ENCODE measurements at regions not wholly inside any gene's neighbourhood (a gene's known extent, or its start where the extent isn't known, plus 50 kb on each side); places are given as distances from the start of the nearest gene placed in this dataset.

- Histone ChIP-seq H3F3A (ENCODE audit: insufficient read depth) (no peaks in the 10 kb centered on the region), H4K20me1 (ENCODE audit: insufficient read depth) (no peaks in the 10 kb centered on the region), H3K9me3 (ENCODE audit: low read depth) (no peaks in the 10 kb centered on the region), H3K9me2 (ENCODE audit: insufficient read depth) (no peaks in the 10 kb centered on the region), H3K36me3 (ENCODE audit: low read depth) (no peaks in the 10 kb centered on the region), H2AFZ (no peak overlapping the region), H3K27ac (no peak overlapping the region), H3K27me3 (replicated peaks; ENCODE audit: insufficient read depth) (no peaks in the 10 kb centered on the region), H3K9ac (no peak overlapping the region), H3K4me2 (ENCODE audit: unreplicated experiment) (no peak overlapping the region), H3K4me3 (no peak overlapping the region), H3K4me1 (ENCODE audit: insufficient read depth) (no peaks in the 10 kb centered on the region), H3K79me2 (ENCODE audit: insufficient read depth) (no peaks in the 10 kb centered on the region)
- DNase-seq: no peak
- 20 to 23% methylated on average over 14 of the region's 14 CpGs for WGBS, 2 experiments (ENCODE audit: low coverage in 1 of 2, low lambda C conversion rate in 2 of 2, missing lambda C conversion rate in 2 of 2)
- in situ Hi-C loops (cut with MboI): no loop called here
- TF ChIP-seq EZH2phosphoT487 (IDR thresholded peaks at IDR 0.05; ENCODE audit: insufficient read depth, low read depth): no peak
- TF ChIP-seq EZH2 (IDR thresholded peaks at IDR 0.05; ENCODE audit: insufficient read depth, poor library complexity, severe bottlenecking): no peak
Observed at GRCh38 chr22:49525801-49526535, 301.7 kb downstream of the BRD1 start.

- Histone ChIP-seq H3K9me2 (ENCODE audit: insufficient read depth) (no peaks in the 10 kb centered on the region), H3K36me3 (ENCODE audit: low read depth) (no peaks in the 10 kb centered on the region), H3K4me1 (ENCODE audit: insufficient read depth) (no peaks in the 10 kb centered on the region), H3K4me3 (no peak overlapping the region), H3K27ac (no peak overlapping the region), H4K20me1 (ENCODE audit: insufficient read depth) (no peaks in the 10 kb centered on the region), H3K4me2 (ENCODE audit: unreplicated experiment) (no peak overlapping the region), H3K27me3 (replicated peaks; ENCODE audit: insufficient read depth) (no peaks in the 10 kb centered on the region), H3F3A (ENCODE audit: insufficient read depth) (no peaks in the 10 kb centered on the region), H2AFZ (no peak overlapping the region), H3K9me3 (ENCODE audit: low read depth) (no peaks in the 10 kb centered on the region), H3K79me2 (ENCODE audit: insufficient read depth) (no peaks in the 10 kb centered on the region), H3K9ac (no peak overlapping the region)
- no peak for DNase-seq
- TF ChIP-seq EZH2phosphoT487 (IDR thresholded peaks at IDR 0.05; ENCODE audit: insufficient read depth, low read depth) (no peak), EZH2 (IDR thresholded peaks at IDR 0.05; ENCODE audit: insufficient read depth, poor library complexity, severe bottlenecking) (no peak)
- in situ Hi-C loops (cut with MboI): no loop called here
- 13 to 15% methylated on average over 9 of the region's 9 CpGs for WGBS, 2 experiments (ENCODE audit: low coverage in 1 of 2, low lambda C conversion rate in 2 of 2, missing lambda C conversion rate in 2 of 2)
Observed at GRCh38 chr22:49525360-49525759, 302.3 kb downstream of the BRD1 start.

- H3K9me2 ChIP-seq (ENCODE audit: insufficient read depth): no peaks in the 10 kb centered on the region
- H3K4me2 ChIP-seq (ENCODE audit: unreplicated experiment): no peak overlapping the region
- H3K9ac ChIP-seq: no peak overlapping the region
- no peaks in the 10 kb centered on the region for H3K27me3 ChIP-seq (replicated peaks; ENCODE audit: insufficient read depth)
- no peak overlapping the region for H3K27ac ChIP-seq
- in situ Hi-C loops (cut with MboI): no loop called here
- H3K9me3 ChIP-seq (ENCODE audit: low read depth): no peaks in the 10 kb centered on the region
- no peaks in the 10 kb centered on the region for H3K36me3 ChIP-seq (ENCODE audit: low read depth)
- no peak overlapping the region for H2AFZ ChIP-seq
- H3F3A ChIP-seq (ENCODE audit: insufficient read depth): no peaks in the 10 kb centered on the region
- no peaks in the 10 kb centered on the region for H3K4me1 ChIP-seq (ENCODE audit: insufficient read depth)
- no peaks in the 10 kb centered on the region for H3K79me2 ChIP-seq (ENCODE audit: insufficient read depth)
- H3K4me3 ChIP-seq: no peak overlapping the region
- TF ChIP-seq EZH2phosphoT487 (IDR thresholded peaks at IDR 0.05; ENCODE audit: insufficient read depth, low read depth): no peak
- TF ChIP-seq EZH2 (IDR thresholded peaks at IDR 0.05; ENCODE audit: insufficient read depth, poor library complexity, severe bottlenecking): no peak
- no peak for DNase-seq
- H4K20me1 ChIP-seq (ENCODE audit: insufficient read depth): no peaks in the 10 kb centered on the region
- 28 to 32% methylated on average over 5 of the region's 5 CpGs for WGBS, 2 experiments (ENCODE audit: low coverage in 1 of 2, low lambda C conversion rate in 2 of 2, missing lambda C conversion rate in 2 of 2)
Observed at GRCh38 chr22:49524362-49524761, 303.3 kb downstream of the BRD1 start.

- Histone ChIP-seq H3K27ac (no peak overlapping the region), H3K4me2 (ENCODE audit: unreplicated experiment) (no peak overlapping the region), H3K79me2 (ENCODE audit: insufficient read depth) (no peaks in the 10 kb centered on the region), H3K9ac (no peak overlapping the region), H2AFZ (no peak overlapping the region), H3K4me3 (no peak overlapping the region), H3K4me1 (ENCODE audit: insufficient read depth) (no peaks in the 10 kb centered on the region), H3F3A (ENCODE audit: insufficient read depth) (no peaks in the 10 kb centered on the region), H3K36me3 (ENCODE audit: low read depth) (no peaks in the 10 kb centered on the region), H3K9me3 (ENCODE audit: low read depth) (no peaks in the 10 kb centered on the region), H4K20me1 (ENCODE audit: insufficient read depth) (no peaks in the 10 kb centered on the region), H3K27me3 (replicated peaks; ENCODE audit: insufficient read depth) (no peaks in the 10 kb centered on the region), H3K9me2 (ENCODE audit: insufficient read depth) (no peaks in the 10 kb centered on the region)
- in situ Hi-C loops (cut with MboI): no loop called here
- DNase-seq: no peak
- no peak for TF ChIP-seq EZH2 (IDR thresholded peaks at IDR 0.05; ENCODE audit: insufficient read depth, poor library complexity, severe bottlenecking)
- no peak for TF ChIP-seq EZH2phosphoT487 (IDR thresholded peaks at IDR 0.05; ENCODE audit: insufficient read depth, low read depth)
- WGBS, 2 experiments (ENCODE audit: low coverage in 1 of 2, low lambda C conversion rate in 2 of 2, missing lambda C conversion rate in 2 of 2): 14 to 21% methylated on average over 15 of the region's 15 CpGs
Observed at GRCh38 chr22:49523374-49524008, 304.2 kb downstream of the BRD1 start.
